PC-9 (cell line): ENCODE measurements at regions not wholly inside any gene's neighbourhood (a gene's known extent, or its start where the extent isn't known, plus 50 kb on each side); places are given as distances from the start of the nearest gene placed in this dataset.

Experiments
- EZH2 ChIP-seq: fragments of 200-600 bp; sonication (generic); IDR thresholded peaks from 2 replicates; pipeline ENCODE4 v1.8.0; 2017; ENCODE audit warnings: antibody characterized with exemption, low read depth
- TF ChIP-seq, protein P1 (sequence below): fragments of 200-600 bp; sonication (generic); conservative IDR thresholded peaks from 2 replicates; pipeline ENCODE4 v1.6.1; 2017; ENCODE audit warnings: mixed run types, antibody characterized with exemption, mild to moderate bottlenecking, moderate library complexity

GRCh38 chr22:49505337-49506009 lies 322.2 kb downstream of the BRD1 start:
- TF ChIP-seq, protein P1, sequence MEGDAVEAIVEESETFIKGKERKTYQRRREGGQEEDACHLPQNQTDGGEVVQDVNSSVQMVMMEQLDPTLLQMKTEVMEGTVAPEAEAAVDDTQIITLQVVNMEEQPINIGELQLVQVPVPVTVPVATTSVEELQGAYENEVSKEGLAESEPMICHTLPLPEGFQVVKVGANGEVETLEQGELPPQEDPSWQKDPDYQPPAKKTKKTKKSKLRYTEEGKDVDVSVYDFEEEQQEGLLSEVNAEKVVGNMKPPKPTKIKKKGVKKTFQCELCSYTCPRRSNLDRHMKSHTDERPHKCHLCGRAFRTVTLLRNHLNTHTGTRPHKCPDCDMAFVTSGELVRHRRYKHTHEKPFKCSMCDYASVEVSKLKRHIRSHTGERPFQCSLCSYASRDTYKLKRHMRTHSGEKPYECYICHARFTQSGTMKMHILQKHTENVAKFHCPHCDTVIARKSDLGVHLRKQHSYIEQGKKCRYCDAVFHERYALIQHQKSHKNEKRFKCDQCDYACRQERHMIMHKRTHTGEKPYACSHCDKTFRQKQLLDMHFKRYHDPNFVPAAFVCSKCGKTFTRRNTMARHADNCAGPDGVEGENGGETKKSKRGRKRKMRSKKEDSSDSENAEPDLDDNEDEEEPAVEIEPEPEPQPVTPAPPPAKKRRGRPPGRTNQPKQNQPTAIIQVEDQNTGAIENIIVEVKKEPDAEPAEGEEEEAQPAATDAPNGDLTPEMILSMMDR, result no peak
- TF ChIP-seq EZH2, result no peak
